ENCODE measurements at regions not wholly inside any gene's neighbourhood (a gene's known extent, or its start where the extent isn't known, plus 50 kb on each side); places are given as distances from the start of the nearest gene placed in this dataset.
"Not testable (repeated sequence)": the region's sequence is repeated elsewhere in the genome, so short reads cannot be mapped to it uniquely, and the experiment has no call there.

- TF ChIP-seq EZH2 (IDR thresholded peaks at IDR 0.05; ENCODE audit: borderline replicate concordance, insufficient read depth, low read length, poor library complexity, severe bottlenecking); POLR2AphosphoS5 (IDR thresholded peaks at IDR 0.05); CTCF (IDR thresholded peaks at IDR 0.05; ENCODE audit: poor library complexity, severe bottlenecking); REST (IDR thresholded peaks at IDR 0.05; ENCODE audit: borderline replicate concordance); TAF1 (IDR thresholded peaks at IDR 0.05; ENCODE audit: low read depth): not testable (repeated sequence)
Observed at GRCh38 chr12:124218650-124219049, 76.2 kb upstream of the RFLNA start.

Data from neural cell (in vitro differentiated cells).